Activated CD8-positive, alpha-beta T cell treated with anti-CD3 and anti-CD28 coated beads, Interleukin-2, amount 10 ng/mL, durations not matched to agents 7 days and 5 days (primary cell): ENCODE measurements at regions not wholly inside any gene's neighbourhood (a gene's known extent, or its start where the extent isn't known, plus 50 kb on each side); places are given as distances from the start of the nearest gene placed in this dataset.
"Not testable (repeated sequence)": the region's sequence is repeated elsewhere in the genome, so short reads cannot be mapped to it uniquely, and the experiment has no call there.

Experiments used
- ATAC-seq: fragments of 150-1000 bp; cut with Tn5 transposase; one replicate; pipeline ENCODE4 v1.10.0; 2021; ENCODE audit warnings: moderate library complexity
- CTCF ChIA-PET: fragments of 350-600 bp; sonication (Branson Sonifier 250); formaldehyde crosslinking; loops from one replicate; lab custom pipeline; 2021; ENCODE audit warnings: antibody characterized with exemption; lab: Charles Lee
- POLR2A ChIA-PET: fragments of 350-600 bp; sonication (Branson Sonifier 250); formaldehyde crosslinking; loops from one replicate; lab custom pipeline; 2021; ENCODE audit warnings: antibody characterized with exemption; lab: Charles Lee
- DNase-seq: peaks from one replicate; pipeline ENCODE4 v3.0.0-alpha.2; 2020
- H3K27ac Mint-ChIP-seq: one replicate; pipeline ENCODE4 v1.8.0; 2021; ENCODE audit warnings: mild to moderate bottlenecking, mixed read lengths
- H3K27me3 Mint-ChIP-seq: one replicate; pipeline ENCODE4 v1.8.0; 2021; ENCODE audit warnings: low read depth, mixed read lengths
- H3K36me3 Mint-ChIP-seq: one replicate; pipeline ENCODE4 v1.8.0; 2021; ENCODE audit warnings: low read depth, mixed read lengths
- H3K4me1 Mint-ChIP-seq: one replicate; pipeline ENCODE4 v1.8.0; 2021; ENCODE audit warnings: low read depth, mixed read lengths
- H3K4me3 Mint-ChIP-seq: one replicate; pipeline ENCODE4 v1.8.0; 2021; ENCODE audit warnings: mild to moderate bottlenecking, mixed read lengths
- H3K9me3 Mint-ChIP-seq: one replicate; pipeline ENCODE4 v1.8.0; 2022; ENCODE audit warnings: mixed read lengths; ENCODE audit not compliant: insufficient read depth

- H3K4me3 Mint-ChIP-seq, result no peak overlapping the region
- H3K36me3 Mint-ChIP-seq, result no peaks in the 10 kb centered on the region
- POLR2A ChIA-PET, result no interaction called here
- H3K4me1 Mint-ChIP-seq, result no peaks in the 10 kb centered on the region
- H3K27me3 Mint-ChIP-seq, result no peaks in the 10 kb centered on the region
- no peaks in the 10 kb centered on the region for H3K9me3 Mint-ChIP-seq
- DNase-seq, result no peak
- ATAC-seq, result no peak
- H3K27ac Mint-ChIP-seq, result no peak overlapping the region
- CTCF ChIA-PET, result no interaction called here
Measured at GRCh38 chr4:83910693-83911092, 374.8 kb downstream of the GPAT3 start.

GRCh38 chr4:83906561-83906960 is 370.7 kb downstream of the GPAT3 start:
- Mint-ChIP-seq H3K9me3 (no peaks in the 10 kb centered on the region), H3K4me1 (no peaks in the 10 kb centered on the region), H3K4me3 (no peak overlapping the region), H3K27ac (no peak overlapping the region), H3K36me3 (no peaks in the 10 kb centered on the region), H3K27me3 (no peaks in the 10 kb centered on the region)
- ATAC-seq, result no peak
- DNase-seq, result no peak
- ChIA-PET POLR2A (no interaction called here), CTCF (no interaction called here)

- ChIA-PET POLR2A (no interaction called here), CTCF (no interaction called here)
- H3K4me1 Mint-ChIP-seq, result no peaks in the 10 kb centered on the region
- no peaks in the 10 kb centered on the region for H3K36me3 Mint-ChIP-seq
- ATAC-seq, result no peak
- H3K27me3 Mint-ChIP-seq, result no peaks in the 10 kb centered on the region
- no peak overlapping the region for H3K27ac Mint-ChIP-seq
- no peak for DNase-seq
- no peaks in the 10 kb centered on the region for H3K9me3 Mint-ChIP-seq
- no peak overlapping the region for H3K4me3 Mint-ChIP-seq
Measured at GRCh38 chr4:83905952-83906351, 370.0 kb downstream of the GPAT3 start.

GRCh38 chr4:83903740-83904139 is 367.8 kb downstream of the GPAT3 start:
- H3K27ac Mint-ChIP-seq, H3K27me3 Mint-ChIP-seq, CTCF ChIA-PET, DNase-seq, ATAC-seq, H3K4me1 Mint-ChIP-seq, POLR2A ChIA-PET, H3K9me3 Mint-ChIP-seq, H3K36me3 Mint-ChIP-seq, H3K4me3 Mint-ChIP-seq: not testable (repeated sequence)

- ATAC-seq (no peak), DNase-seq (no peak)
- no peaks in the 10 kb centered on the region for H3K27me3 Mint-ChIP-seq
- H3K4me1 Mint-ChIP-seq, result no peaks in the 10 kb centered on the region
- H3K4me3 Mint-ChIP-seq, result no peak overlapping the region
- ChIA-PET CTCF (no interaction called here), POLR2A (no interaction called here)
- H3K27ac Mint-ChIP-seq, result no peak overlapping the region
- H3K36me3 Mint-ChIP-seq, result no peaks in the 10 kb centered on the region
- no peaks in the 10 kb centered on the region for H3K9me3 Mint-ChIP-seq
Measured at GRCh38 chr4:83894831-83895230, 358.9 kb downstream of the GPAT3 start.

- no peaks in the 10 kb centered on the region for H3K4me1 Mint-ChIP-seq
- POLR2A ChIA-PET, result no interaction called here
- CTCF ChIA-PET, result no interaction called here
Measured at GRCh38 chr4:83890816-83891215, 354.9 kb downstream of the GPAT3 start.

GRCh38 chr4:83890231-83890630 is 354.3 kb downstream of the GPAT3 start:
- Mint-ChIP-seq H3K36me3 (no peaks in the 10 kb centered on the region), H3K27me3 (no peaks in the 10 kb centered on the region), H3K27ac (no peak overlapping the region), H3K4me3 (no peak overlapping the region), H3K4me1 (no peaks in the 10 kb centered on the region), H3K9me3 (no peaks in the 10 kb centered on the region)
- no peak for ATAC-seq
- ChIA-PET CTCF (no interaction called here), POLR2A (no interaction called here)
- DNase-seq, result no peak

More at GRCh38 chr4:83890816-83891215, 354.9 kb downstream of the GPAT3 start:
- H3K4me3 Mint-ChIP-seq, result no peak overlapping the region
- H3K36me3 Mint-ChIP-seq, result no peaks in the 10 kb centered on the region
- DNase-seq (no peak), ATAC-seq (no peak)
- no peaks in the 10 kb centered on the region for H3K27me3 Mint-ChIP-seq
- H3K27ac Mint-ChIP-seq, result no peak overlapping the region
- H3K9me3 Mint-ChIP-seq, result no peaks in the 10 kb centered on the region

- H3K4me3 Mint-ChIP-seq, result no peak overlapping the region
- DNase-seq, result no peak
- H3K27me3 Mint-ChIP-seq, result no peaks in the 10 kb centered on the region
- no peaks in the 10 kb centered on the region for H3K36me3 Mint-ChIP-seq
- ATAC-seq, result no peak
- no peaks in the 10 kb centered on the region for H3K4me1 Mint-ChIP-seq
- POLR2A ChIA-PET, result no interaction called here
- H3K9me3 Mint-ChIP-seq, result no peaks in the 10 kb centered on the region
- no peak overlapping the region for H3K27ac Mint-ChIP-seq
- CTCF ChIA-PET, result no interaction called here
Measured at GRCh38 chr4:83889802-83890201, 353.9 kb downstream of the GPAT3 start.

GRCh38 chr4:83885256-83886182 is 349.6 kb downstream of the GPAT3 start:
- H3K4me3 Mint-ChIP-seq, result no peak overlapping the region
- no peak for ATAC-seq
- ChIA-PET POLR2A (no interaction called here), CTCF (no interaction called here)
- no peaks in the 10 kb centered on the region for H3K27me3 Mint-ChIP-seq
- no peaks in the 10 kb centered on the region for H3K36me3 Mint-ChIP-seq
- no peak overlapping the region for H3K27ac Mint-ChIP-seq
- H3K4me1 Mint-ChIP-seq, result no peaks in the 10 kb centered on the region
- no peak for DNase-seq
- H3K9me3 Mint-ChIP-seq, result no peaks in the 10 kb centered on the region

- ChIA-PET POLR2A (no interaction called here), CTCF (no interaction called here)
- H3K4me1 Mint-ChIP-seq, result no peaks in the 10 kb centered on the region
- no peak overlapping the region for H3K4me3 Mint-ChIP-seq
- DNase-seq, result no peak
- no peaks in the 10 kb centered on the region for H3K27me3 Mint-ChIP-seq
- no peak for ATAC-seq
- H3K9me3 Mint-ChIP-seq, result no peaks in the 10 kb centered on the region
- no peak overlapping the region for H3K27ac Mint-ChIP-seq
- no peaks in the 10 kb centered on the region for H3K36me3 Mint-ChIP-seq
Measured at GRCh38 chr4:83876047-83876446, 340.1 kb downstream of the GPAT3 start.

GRCh38 chr4:83875437-83875836 is 339.5 kb downstream of the GPAT3 start:
- POLR2A ChIA-PET, result no interaction called here
- DNase-seq (no peak), ATAC-seq (no peak)
- no peak overlapping the region for H3K27ac Mint-ChIP-seq
- H3K9me3 Mint-ChIP-seq, result no peaks in the 10 kb centered on the region
- H3K4me1 Mint-ChIP-seq, result no peaks in the 10 kb centered on the region
- CTCF ChIA-PET, result no interaction called here
- no peaks in the 10 kb centered on the region for H3K36me3 Mint-ChIP-seq
- no peak overlapping the region for H3K4me3 Mint-ChIP-seq
- H3K27me3 Mint-ChIP-seq, result no peaks in the 10 kb centered on the region

- Mint-ChIP-seq H3K27ac (no peak overlapping the region), H3K27me3 (no peaks in the 10 kb centered on the region), H3K9me3 (no peaks in the 10 kb centered on the region), H3K36me3 (no peaks in the 10 kb centered on the region), H3K4me3 (no peak overlapping the region), H3K4me1 (no peaks in the 10 kb centered on the region)
- no peak for ATAC-seq
- CTCF ChIA-PET, result no interaction called here
- no peak for DNase-seq
- POLR2A ChIA-PET, result no interaction called here
Measured at GRCh38 chr4:83873996-83874395, 338.1 kb downstream of the GPAT3 start.
